Spinal cord (tissue), 9 donors: ENCODE measurements at regions not wholly inside any gene's neighbourhood (a gene's known extent, or its start where the extent isn't known, plus 50 kb on each side); places are given as distances from the start of the nearest gene placed in this dataset.
A peak's percentile ranks its signal among the peaks of the same experiment; 100 is the strongest.
"Not testable (repeated sequence)": the region's sequence is repeated elsewhere in the genome, so short reads cannot be mapped to it uniquely, and the experiment has no call there.

Experiments
- DNase-seq, 6 donors: peaks; one replicate each; pipeline versions ENCODE4 v3.0.0 to v3.0.0-alpha.2; 2013 to 2015; ENCODE audit warnings: low spot score in 6 of 6, low read depth in 4 of 6
- H3K27ac ChIP-seq: one replicate; pipeline ENCODE4 v1.5.1; 2013; ENCODE audit warnings: low read depth, low read length, control low read depth
- H3K27me3 ChIP-seq: one replicate; pipeline ENCODE4 v1.6.1; 2013; ENCODE audit warnings: low read length; ENCODE audit not compliant: control insufficient read depth, insufficient read depth
- H3K36me3 ChIP-seq: one replicate; pipeline ENCODE4 v1.6.1; 2013; ENCODE audit warnings: low read length; ENCODE audit not compliant: control insufficient read depth, insufficient read depth
- H3K4me1 ChIP-seq: one replicate; pipeline ENCODE4 v1.6.1; 2013; ENCODE audit warnings: low read length; ENCODE audit not compliant: control insufficient read depth, insufficient read depth
- H3K4me3 ChIP-seq: one replicate; pipeline ENCODE4 v1.5.1; 2013; ENCODE audit warnings: low read depth, low read length, control low read depth
- H3K9me3 ChIP-seq: one replicate; pipeline ENCODE4 v1.6.1; 2013; ENCODE audit warnings: low read length; ENCODE audit not compliant: control insufficient read depth, insufficient read depth
- WGBS: methylation state at CpG from one replicate; pipeline ENCODE4 v1.1.5; 2013; ENCODE audit warnings: missing lambda C conversion rate; ENCODE audit not compliant: insufficient coverage; 5-methylcytosine and 5-hydroxymethylcytosine counted together
- donor health status: healthy.

- Histone ChIP-seq H3K9me3 (no peaks in the 10 kb centered on the region), H3K4me1 (no peaks in the 10 kb centered on the region), H3K27me3 (no peaks in the 10 kb centered on the region), H3K27ac (no peak overlapping the region), H3K36me3 (no peaks in the 10 kb centered on the region), H3K4me3 (no peak overlapping the region)
- WGBS, result 63% methylated on average over 1 of the region's 2 CpGs
- no peak for DNase-seq
Observed at GRCh38 chr18:25473008-25473407, 121.0 kb upstream of the ZNF521 start.

- not testable (repeated sequence) for H3K27ac ChIP-seq, DNase-seq, H3K4me3 ChIP-seq, H3K36me3 ChIP-seq, H3K27me3 ChIP-seq, H3K4me1 ChIP-seq, H3K9me3 ChIP-seq
- no CpG with 5 or more reads among the region's 7 CpGs for WGBS
Observed at GRCh38 chr18:25470756-25471524, 119.0 kb upstream of the ZNF521 start.

GRCh38 chr18:25470062-25470461 lies 118.1 kb upstream of the ZNF521 start:
- Histone ChIP-seq H3K27me3 (no peaks in the 10 kb centered on the region), H3K4me1 (peaks cover 10% of the 10 kb centered on the region), H3K27ac (no peak overlapping the region), H3K9me3 (no peaks in the 10 kb centered on the region), H3K36me3 (no peaks in the 10 kb centered on the region), H3K4me3 (no peak overlapping the region)
- 60% methylated on average over 3 of the region's 7 CpGs for WGBS
- peak in 2 of 6 donors; percentile 38 to 56 for DNase-seq

GRCh38 chr18:25469489-25469888 lies 117.5 kb upstream of the ZNF521 start:
- 100% methylated on average over 1 of the region's 2 CpGs for WGBS
- H3K27me3 ChIP-seq, result no peaks in the 10 kb centered on the region
- H3K27ac ChIP-seq, result no peak overlapping the region
- peaks cover 11% of the 10 kb centered on the region for H3K4me1 ChIP-seq
- no peaks in the 10 kb centered on the region for H3K9me3 ChIP-seq
- H3K36me3 ChIP-seq, result no peaks in the 10 kb centered on the region
- peak in 1 of 6 donors; percentile 10 for DNase-seq
- H3K4me3 ChIP-seq, result no peak overlapping the region

GRCh38 chr18:25467226-25467987 lies 115.4 kb upstream of the ZNF521 start:
- no peak overlapping the region for H3K27ac ChIP-seq
- peaks cover 11% of the 10 kb centered on the region for H3K4me1 ChIP-seq
- DNase-seq, result peak in 2 of 6 donors; percentile 39 to 51
- 40% methylated on average over 4 of the region's 6 CpGs for WGBS
- H3K27me3 ChIP-seq, result no peaks in the 10 kb centered on the region
- no peaks in the 10 kb centered on the region for H3K9me3 ChIP-seq
- H3K4me3 ChIP-seq, result no peak overlapping the region
- H3K36me3 ChIP-seq, result no peaks in the 10 kb centered on the region

GRCh38 chr18:25465152-25465732 lies 113.3 kb upstream of the ZNF521 start:
- no peak for DNase-seq
- H3K27ac ChIP-seq, result no peak overlapping the region
- WGBS, result 53% methylated on average over 12 of the region's 15 CpGs
- no peaks in the 10 kb centered on the region for H3K27me3 ChIP-seq
- no peaks in the 10 kb centered on the region for H3K36me3 ChIP-seq
- H3K4me3 ChIP-seq, result no peak overlapping the region
- H3K9me3 ChIP-seq, result no peaks in the 10 kb centered on the region
- peaks cover 11% of the 10 kb centered on the region for H3K4me1 ChIP-seq

GRCh38 chr18:25464227-25464626 lies 112.3 kb upstream of the ZNF521 start:
- Histone ChIP-seq H3K4me1 (peaks cover 11% of the 10 kb centered on the region), H3K36me3 (no peaks in the 10 kb centered on the region), H3K27ac (no peak overlapping the region), H3K9me3 (no peaks in the 10 kb centered on the region), H3K27me3 (no peaks in the 10 kb centered on the region), H3K4me3 (no peak overlapping the region)
- no peak for DNase-seq

- Histone ChIP-seq H3K4me1 (peaks cover 11% of the 10 kb centered on the region), H3K9me3 (no peaks in the 10 kb centered on the region), H3K27me3 (no peaks in the 10 kb centered on the region), H3K36me3 (no peaks in the 10 kb centered on the region), H3K4me3 (no peak overlapping the region), H3K27ac (no peak overlapping the region)
- DNase-seq, result no peak
- 100% methylated on average over 2 of the region's 4 CpGs for WGBS
Observed at GRCh38 chr18:25463726-25464125, 111.8 kb upstream of the ZNF521 start.

GRCh38 chr18:25459814-25460213 lies 107.8 kb upstream of the ZNF521 start:
- H3K9me3 ChIP-seq, result no peaks in the 10 kb centered on the region
- H3K27me3 ChIP-seq, result no peaks in the 10 kb centered on the region
- no peak overlapping the region for H3K4me3 ChIP-seq
- H3K36me3 ChIP-seq, result no peaks in the 10 kb centered on the region
- no peak for DNase-seq
- no peaks in the 10 kb centered on the region for H3K4me1 ChIP-seq
- H3K27ac ChIP-seq, result no peak overlapping the region
- WGBS, result 80% methylated on average over 1 of the region's 1 CpG
